NCI-H1930 (cell line): ENCODE measurements at regions not wholly inside any gene's neighbourhood (a gene's known extent, or its start where the extent isn't known, plus 50 kb on each side); places are given as distances from the start of the nearest gene placed in this dataset.
"Not testable (repeated sequence)": the region's sequence is repeated elsewhere in the genome, so short reads cannot be mapped to it uniquely, and the experiment has no call there.

Experiments
- DNase-seq, 2 experiments: peaks; one replicate each; lab custom pipeline; 2025; lab: John Stamatoyannopoulos, UW

- no peak for DNase-seq
These were observed 245.9 kb downstream of the DLL1 start for GRCh38 chr6:170044836-170045562.

GRCh38 chr6:170043881-170044790, 246.7 kb downstream of the DLL1 start:
- DNase-seq = no peak

DNA sequence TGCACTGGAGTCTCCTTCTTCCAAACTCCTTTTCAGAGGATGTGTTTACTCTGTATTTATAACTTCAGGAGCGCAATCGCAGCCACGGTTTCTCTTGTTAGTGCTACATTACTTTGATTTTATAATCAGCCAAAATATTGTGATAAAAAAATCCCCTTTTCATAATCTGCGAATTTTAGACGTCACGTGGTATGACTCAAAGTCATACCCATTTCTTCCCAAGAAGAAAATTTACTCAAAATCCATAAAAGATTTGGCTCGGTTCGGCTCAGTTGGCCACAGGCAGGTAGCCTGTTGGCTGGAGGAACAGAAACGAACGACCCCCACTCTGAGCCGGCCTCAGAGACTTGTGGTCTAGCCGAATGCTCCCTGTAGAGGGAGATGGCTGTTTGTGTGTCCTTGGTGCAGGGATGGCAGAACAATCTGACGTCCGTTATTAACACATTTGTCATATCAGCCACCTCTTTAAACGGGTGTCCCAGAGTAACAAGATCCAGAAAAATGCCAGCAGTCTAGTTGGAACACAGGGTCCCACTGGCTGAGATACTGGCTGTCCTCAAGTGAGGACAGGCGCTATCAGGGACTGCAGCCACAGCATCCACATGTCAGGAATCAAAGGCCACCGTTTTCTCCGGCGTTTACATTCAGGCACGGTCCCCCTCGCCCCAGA, 247.6 kb downstream of the DLL1 start:
- DNase-seq = no peak

- DNase-seq = no peak
These were observed 248.2 kb downstream of the DLL1 start for GRCh38 chr6:170042596-170043118.

- DNase-seq = no peak
These were observed 248.8 kb downstream of the DLL1 start for GRCh38 chr6:170042123-170042522.

DNA sequence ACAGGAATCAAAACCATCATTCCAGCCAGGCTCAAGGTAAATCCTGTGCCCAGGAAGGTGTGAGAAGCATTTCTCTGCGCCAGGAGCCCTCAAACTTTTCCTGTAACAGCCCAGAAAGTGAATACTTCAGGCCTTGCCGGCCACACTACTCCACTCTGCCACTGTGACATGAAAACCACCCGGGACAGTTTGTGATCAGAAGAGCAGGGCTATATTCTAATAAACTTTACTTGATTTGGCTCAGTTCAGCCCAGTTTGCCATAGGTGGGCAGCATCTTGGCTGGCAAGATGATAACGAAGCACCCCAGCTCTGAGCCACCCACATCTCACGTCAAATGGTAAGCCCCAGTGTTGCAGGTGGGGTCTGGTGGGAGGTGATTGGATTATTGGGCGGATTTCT, 249.4 kb downstream of the DLL1 start:
- DNase-seq = no peak

- no peak for DNase-seq
These were observed 250.0 kb downstream of the DLL1 start for GRCh38 chr6:170040906-170041305.

GRCh38 chr6:170040115-170040500, 250.8 kb downstream of the DLL1 start:
- no peak for DNase-seq

- no peak for DNase-seq
These were observed 251.4 kb downstream of the DLL1 start for GRCh38 chr6:170039156-170040114.

DNA sequence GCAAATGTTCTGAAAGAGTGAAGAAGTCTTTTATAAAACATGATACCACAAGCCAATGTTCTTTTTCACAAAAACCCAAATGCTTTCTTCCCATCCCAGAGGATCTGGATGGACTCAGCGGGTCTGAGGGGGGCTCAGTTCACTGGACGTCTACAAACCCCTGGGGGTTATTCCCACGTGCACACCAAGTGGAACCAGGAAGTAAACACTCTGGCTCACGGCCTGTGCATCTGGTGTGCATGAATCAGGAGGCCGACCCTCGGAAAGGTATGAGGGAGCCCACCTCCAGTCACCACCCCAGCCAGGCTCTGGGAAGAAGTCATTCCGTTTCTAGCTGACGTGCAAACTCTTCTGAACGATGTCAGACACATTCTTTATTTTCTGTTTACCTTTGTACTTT, 252.2 kb downstream of the DLL1 start:
- no peak for DNase-seq

GRCh38 chr6:170038251-170038650, 252.6 kb downstream of the DLL1 start:
- no peak for DNase-seq

DNA sequence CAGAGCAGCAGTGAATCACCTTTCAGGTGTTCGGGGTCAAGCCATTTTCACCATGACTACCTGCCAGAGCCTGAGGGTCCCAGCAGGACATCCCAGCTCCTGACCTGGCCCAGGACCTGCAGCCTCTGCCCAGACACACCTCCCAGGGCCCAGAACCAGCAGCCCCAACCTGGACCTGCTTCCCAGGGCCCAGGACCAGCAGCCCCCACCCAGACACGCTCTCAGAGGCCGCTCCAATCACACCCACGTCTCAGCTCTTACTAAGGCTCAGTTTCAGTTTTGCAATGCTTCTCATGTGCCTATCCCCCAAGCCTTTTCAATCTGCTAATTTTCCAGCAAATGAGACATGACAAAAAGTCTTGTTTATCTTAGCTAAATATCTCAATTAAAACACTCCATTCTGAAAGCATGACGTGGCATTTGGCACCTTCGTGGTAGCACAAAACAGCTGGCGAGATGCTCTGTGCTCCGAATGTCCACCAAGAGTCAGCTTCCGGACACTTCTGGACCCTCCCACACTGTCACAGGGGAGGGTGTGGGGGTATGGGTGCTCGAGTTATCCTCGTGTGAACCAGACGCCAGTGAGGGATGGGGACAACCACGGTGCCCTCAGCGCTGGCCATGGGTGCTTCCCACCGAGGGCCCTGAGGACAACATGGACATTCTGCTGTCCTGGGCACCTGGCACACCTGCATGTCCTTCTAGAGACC, 253.2 kb downstream of the DLL1 start:
- no peak for DNase-seq

GRCh38 chr6:170036916-170037315, 254.0 kb downstream of the DLL1 start:
- no peak for DNase-seq

DNA sequence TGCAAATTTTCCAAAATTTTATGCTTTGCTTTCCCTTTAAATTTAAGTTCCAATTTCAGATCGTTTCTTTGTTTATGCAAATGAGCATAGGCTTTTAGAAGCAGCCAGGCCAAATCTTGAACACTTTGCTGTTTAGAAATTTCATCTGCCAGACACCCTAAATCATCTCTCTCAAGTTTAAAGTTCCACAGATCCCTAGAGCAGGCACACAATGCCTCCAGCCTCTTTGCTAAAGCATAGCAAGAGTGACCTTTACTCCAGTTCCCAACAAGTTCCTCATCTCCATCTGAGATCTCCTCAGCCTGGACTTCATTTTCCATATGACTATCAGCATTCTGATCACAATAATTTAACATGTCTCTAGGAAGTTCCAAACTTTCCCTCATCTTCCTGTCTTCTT, 254.5 kb downstream of the DLL1 start:
- not testable (repeated sequence) for DNase-seq

GRCh38 chr6:170035901-170036304, 255.0 kb downstream of the DLL1 start:
- no peak for DNase-seq

- no peak for DNase-seq
These were observed 255.8 kb downstream of the DLL1 start for GRCh38 chr6:170035044-170035443.

- no peak for DNase-seq
These were observed 256.6 kb downstream of the DLL1 start for GRCh38 chr6:170034294-170034693.

- no peak for DNase-seq
These were observed 257.2 kb downstream of the DLL1 start for GRCh38 chr6:170033666-170034065.

DNA sequence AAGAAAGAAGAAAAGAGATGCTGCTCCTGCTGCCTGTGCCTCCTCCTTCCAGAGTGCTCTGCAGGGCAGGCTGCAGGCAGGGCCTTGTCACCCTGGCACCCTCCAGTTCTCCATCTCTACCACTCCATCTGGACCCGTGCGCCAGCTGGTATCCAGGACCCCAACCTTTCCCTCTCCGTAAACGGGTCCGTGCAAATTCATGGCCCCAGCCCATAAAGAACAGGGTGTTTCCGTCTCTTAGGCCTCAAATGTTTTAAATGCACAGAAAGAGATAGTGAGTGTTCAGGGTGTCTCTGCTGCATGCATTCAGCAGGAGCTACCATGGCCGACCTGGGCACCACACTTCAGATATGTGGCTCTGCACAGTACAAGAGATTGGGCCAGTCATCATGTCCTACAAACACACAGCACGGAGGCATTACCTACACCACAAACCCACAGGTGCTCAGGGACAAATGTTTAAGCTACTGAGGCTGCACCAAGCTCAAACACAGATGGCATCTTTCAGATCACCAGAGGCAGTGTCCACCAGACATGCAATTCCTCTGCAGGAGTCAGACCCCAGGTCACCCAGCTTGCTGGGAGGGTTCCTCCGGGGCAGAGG, 258.1 kb downstream of the DLL1 start:
- no peak for DNase-seq

GRCh38 chr6:170032197-170032596, 258.7 kb downstream of the DLL1 start:
- DNase-seq = no peak
